ENCODE measurements at regions not wholly inside any gene's neighbourhood (a gene's known extent, or its start where the extent isn't known, plus 50 kb on each side); places are given as distances from the start of the nearest gene placed in this dataset.

- H3K36me3 Mint-ChIP-seq: no peaks in the 10 kb centered on the region
- CTCF ChIA-PET: no interaction called here
- H3K4me1 Mint-ChIP-seq: no peaks in the 10 kb centered on the region
- no peak for DNase-seq
- no peak overlapping the region for H3K27ac Mint-ChIP-seq
- H3K27me3 Mint-ChIP-seq: no peaks in the 10 kb centered on the region
- no peak overlapping the region for H3K4me3 Mint-ChIP-seq
- H3K9me3 Mint-ChIP-seq: no peaks in the 10 kb centered on the region
Observed at GRCh38 chr21:26377111-26377694, 195.9 kb downstream of the CYYR1 start.

- Mint-ChIP-seq H3K9me3 (no peaks in the 10 kb centered on the region), H3K36me3 (no peaks in the 10 kb centered on the region), H3K4me3 (no peak overlapping the region), H3K4me1 (no peaks in the 10 kb centered on the region), H3K27ac (no peak overlapping the region), H3K27me3 (no peaks in the 10 kb centered on the region)
- DNase-seq: no peak
- CTCF ChIA-PET: no interaction called here
Observed at GRCh38 chr21:26374817-26375216, 198.3 kb downstream of the CYYR1 start.

GRCh38 chr21:26368591-26369320 lies 198.2 kb upstream of the APP start:
- Mint-ChIP-seq H3K4me3 (no peak overlapping the region), H3K9me3 (no peaks in the 10 kb centered on the region), H3K4me1 (no peaks in the 10 kb centered on the region), H3K36me3 (no peaks in the 10 kb centered on the region), H3K27ac (no peak overlapping the region), H3K27me3 (no peaks in the 10 kb centered on the region)
- CTCF ChIA-PET: no interaction called here
- no peak for DNase-seq

- no peaks in the 10 kb centered on the region for H3K27me3 Mint-ChIP-seq
- DNase-seq: no peak
- H3K36me3 Mint-ChIP-seq: no peaks in the 10 kb centered on the region
- no peak overlapping the region for H3K4me3 Mint-ChIP-seq
- H3K9me3 Mint-ChIP-seq: no peaks in the 10 kb centered on the region
- CTCF ChIA-PET: no interaction called here
- no peaks in the 10 kb centered on the region for H3K4me1 Mint-ChIP-seq
- H3K27ac Mint-ChIP-seq: no peak overlapping the region
Observed at GRCh38 chr21:26366781-26367180, 196.2 kb upstream of the APP start.

- Mint-ChIP-seq H3K4me1 (no peaks in the 10 kb centered on the region), H3K36me3 (no peaks in the 10 kb centered on the region), H3K4me3 (no peak overlapping the region), H3K9me3 (no peaks in the 10 kb centered on the region), H3K27ac (no peak overlapping the region), H3K27me3 (no peaks in the 10 kb centered on the region)
- CTCF ChIA-PET: no interaction called here
- no peak for DNase-seq
Observed at GRCh38 chr21:26365849-26366248, 195.3 kb upstream of the APP start.

- Mint-ChIP-seq H3K9me3 (no peaks in the 10 kb centered on the region), H3K27ac (no peak overlapping the region), H3K4me3 (no peak overlapping the region), H3K36me3 (no peaks in the 10 kb centered on the region), H3K4me1 (no peaks in the 10 kb centered on the region), H3K27me3 (no peaks in the 10 kb centered on the region)
- CTCF ChIA-PET: no interaction called here
- DNase-seq: no peak
Observed at GRCh38 chr21:26351661-26352060, 181.1 kb upstream of the APP start.

- Mint-ChIP-seq H3K36me3 (no peaks in the 10 kb centered on the region), H3K27me3 (peaks cover 4% of the 10 kb centered on the region), H3K9me3 (peaks cover 2% of the 10 kb centered on the region), H3K4me3 (no peak overlapping the region), H3K27ac (no peak overlapping the region), H3K4me1 (no peaks in the 10 kb centered on the region)
- CTCF ChIA-PET: no interaction called here
- no peak for DNase-seq
Observed at GRCh38 chr21:26332867-26333266, 162.3 kb upstream of the APP start.

GRCh38 chr21:26331205-26331980 lies 160.8 kb upstream of the APP start:
- no peak for DNase-seq
- Mint-ChIP-seq H3K36me3 (no peaks in the 10 kb centered on the region), H3K9me3 (peaks cover 2% of the 10 kb centered on the region), H3K27ac (no peak overlapping the region), H3K4me1 (no peaks in the 10 kb centered on the region), H3K27me3 (peaks cover 4% of the 10 kb centered on the region), H3K4me3 (no peak overlapping the region)
- CTCF ChIA-PET: interaction anchor here (0.6 kb wide), 1 partner anchor 164 kb away, joined by 4 read pairs; no protein-coding TSS in a partner anchor

- no peaks in the 10 kb centered on the region for H3K27me3 Mint-ChIP-seq
- CTCF ChIA-PET: no interaction called here
- no peak overlapping the region for H3K27ac Mint-ChIP-seq
Observed at GRCh38 chr21:26320596-26320995, 150.0 kb upstream of the APP start.

GRCh38 chr21:26307640-26308039 lies 137.1 kb upstream of the APP start:
- Mint-ChIP-seq H3K36me3 (no peaks in the 10 kb centered on the region), H3K4me1 (no peaks in the 10 kb centered on the region), H3K4me3 (no peak overlapping the region), H3K27ac (no peak overlapping the region), H3K9me3 (peaks cover 2% of the 10 kb centered on the region), H3K27me3 (no peaks in the 10 kb centered on the region)
- DNase-seq: no peak
- CTCF ChIA-PET: no interaction called here

More at GRCh38 chr21:26320596-26320995, 150.0 kb upstream of the APP start:
- no peaks in the 10 kb centered on the region for H3K36me3 Mint-ChIP-seq
- no peaks in the 10 kb centered on the region for H3K4me1 Mint-ChIP-seq
- H3K9me3 Mint-ChIP-seq: no peaks in the 10 kb centered on the region
- H3K4me3 Mint-ChIP-seq: no peak overlapping the region
- no peak for DNase-seq

GRCh38 chr21:26297851-26298250 lies 127.3 kb upstream of the APP start:
- CTCF ChIA-PET: no interaction called here
- H3K9me3 Mint-ChIP-seq: peaks cover 4% of the 10 kb centered on the region
- H3K4me3 Mint-ChIP-seq: no peak overlapping the region
- H3K36me3 Mint-ChIP-seq: no peaks in the 10 kb centered on the region
- no peaks in the 10 kb centered on the region for H3K4me1 Mint-ChIP-seq
- H3K27ac Mint-ChIP-seq: no peak overlapping the region
- no peak for DNase-seq
- H3K27me3 Mint-ChIP-seq: no peaks in the 10 kb centered on the region

GRCh38 chr21:26293141-26293946 lies 122.8 kb upstream of the APP start:
- CTCF ChIA-PET: no interaction called here
- Mint-ChIP-seq H3K27me3 (no peaks in the 10 kb centered on the region), H3K36me3 (no peaks in the 10 kb centered on the region), H3K4me3 (no peak overlapping the region), H3K27ac (no peak overlapping the region), H3K9me3 (peaks cover 4% of the 10 kb centered on the region), H3K4me1 (no peaks in the 10 kb centered on the region)
- no peak for DNase-seq

- no peaks in the 10 kb centered on the region for H3K27me3 Mint-ChIP-seq
- CTCF ChIA-PET: no interaction called here
- no peak for DNase-seq
- no peaks in the 10 kb centered on the region for H3K36me3 Mint-ChIP-seq
- H3K4me1 Mint-ChIP-seq: no peaks in the 10 kb centered on the region
- no peaks in the 10 kb centered on the region for H3K9me3 Mint-ChIP-seq
- H3K4me3 Mint-ChIP-seq: no peak overlapping the region
- no peak overlapping the region for H3K27ac Mint-ChIP-seq
Observed at GRCh38 chr21:26288026-26288425, 117.5 kb upstream of the APP start.

- CTCF ChIA-PET: no interaction called here
Observed at GRCh38 chr21:26284531-26284930, 114.0 kb upstream of the APP start.

More at GRCh38 chr21:26284531-26284930, 114.0 kb upstream of the APP start:
- H3K27ac Mint-ChIP-seq: no peak overlapping the region
- no peak overlapping the region for H3K4me3 Mint-ChIP-seq
- H3K4me1 Mint-ChIP-seq: no peaks in the 10 kb centered on the region
- H3K9me3 Mint-ChIP-seq: no peaks in the 10 kb centered on the region
- H3K27me3 Mint-ChIP-seq: no peaks in the 10 kb centered on the region
- H3K36me3 Mint-ChIP-seq: no peaks in the 10 kb centered on the region
- DNase-seq: no peak

Data from activated naive CD4-positive, alpha-beta T cell treated with anti-CD3 and anti-CD28 coated beads, Interleukin-2, amount 10 ng/mL, durations not matched to agents 7 days and 5 days (primary cell).